GM23248 (cell line): ENCODE measurements at regions not wholly inside any gene's neighbourhood (a gene's known extent, or its start where the extent isn't known, plus 50 kb on each side); places are given as distances from the start of the nearest gene placed in this dataset.
"Not testable (repeated sequence)": the region's sequence is repeated elsewhere in the genome, so short reads cannot be mapped to it uniquely, and the experiment has no call there.

ENCODE experiments used
- DNase-seq: peaks from one replicate; pipeline ENCODE4 v3.0.0-alpha.2; 2015
- H2AFZ ChIP-seq: fragments of 200-600 bp; sonication (generic); 2 replicates; pipeline ENCODE4 v1.6.1; 2016; ENCODE audit warnings: antibody characterized with exemption
- H3F3A ChIP-seq: fragments of 200-600 bp; sonication (generic); 2 replicates; pipeline ENCODE4 v1.6.1; 2016; ENCODE audit warnings: mild to moderate bottlenecking, antibody characterized with exemption, mixed run types; ENCODE audit not compliant: insufficient read depth
- H3K27ac ChIP-seq: fragments of 200-600 bp; sonication (generic); 2 replicates; pipeline ENCODE4 v1.5.1; 2016; ENCODE audit warnings: mild to moderate bottlenecking
- H3K27me3 ChIP-seq: fragments of 200-600 bp; sonication (generic); replicated peaks from 2 replicates; pipeline ENCODE4 v1.6.1; 2016; ENCODE audit warnings: mild to moderate bottlenecking; ENCODE audit not compliant: insufficient read depth
- H3K36me3 ChIP-seq: fragments of 200-600 bp; sonication (generic); 2 replicates; pipeline ENCODE4 v1.6.1; 2016; ENCODE audit warnings: low read depth, mild to moderate bottlenecking
- H3K4me1 ChIP-seq: fragments of 200-600 bp; sonication (generic); 2 replicates; pipeline ENCODE4 v1.6.1; 2016; ENCODE audit warnings: mild to moderate bottlenecking; ENCODE audit not compliant: insufficient read depth
- H3K4me2 ChIP-seq: fragments of 200-600 bp; sonication (generic); one replicate; pipeline ENCODE4 v1.6.1; 2016; ENCODE audit warnings: mild to moderate bottlenecking; ENCODE audit not compliant: unreplicated experiment
- H3K4me3 ChIP-seq: fragments of 200-600 bp; sonication (generic); 2 replicates; pipeline ENCODE4 v1.5.1; 2016; ENCODE audit warnings: mild to moderate bottlenecking
- H3K79me2 ChIP-seq: fragments of 200-600 bp; sonication (generic); 2 replicates; pipeline ENCODE4 v1.6.1; 2016; ENCODE audit warnings: mild to moderate bottlenecking; ENCODE audit not compliant: insufficient read depth
- H3K9ac ChIP-seq: fragments of 200-600 bp; sonication (generic); 2 replicates; pipeline ENCODE4 v1.6.1; 2016; ENCODE audit warnings: mild to moderate bottlenecking
- H3K9me2 ChIP-seq: fragments of 200-600 bp; sonication (generic); 2 replicates; pipeline ENCODE4 v1.6.1; 2016; ENCODE audit warnings: mixed run types, mild to moderate bottlenecking, moderate library complexity; ENCODE audit not compliant: insufficient read depth
- H3K9me3 ChIP-seq: fragments of 200-600 bp; sonication (generic); one replicate; pipeline ENCODE4 v1.6.1; 2017; ENCODE audit warnings: low read depth
- H4K20me1 ChIP-seq: fragments of 200-600 bp; sonication (generic); 2 replicates; pipeline ENCODE4 v1.6.0; 2016; ENCODE audit not compliant: insufficient read depth
- EZH2 ChIP-seq: fragments of 200-600 bp; sonication (generic); IDR thresholded peaks from 2 replicates; pipeline ENCODE4 v1.6.1; 2018; ENCODE audit warnings: antibody characterized with exemption, mild to moderate bottlenecking; ENCODE audit not compliant: insufficient read depth, poor library complexity, severe bottlenecking
- EZH2phosphoT487 ChIP-seq: fragments of 200-600 bp; sonication (generic); IDR thresholded peaks from 2 replicates; pipeline ENCODE4 v1.6.1; 2018; ENCODE audit warnings: antibody characterized with exemption, moderate library complexity, mild to moderate bottlenecking, low read depth; ENCODE audit not compliant: insufficient read depth
- WGBS, 2 experiments: methylation state at CpG; one replicate each; pipeline ENCODE4 v1.1.6; 2015 to 2017; ENCODE audit warnings: low lambda C conversion rate in 2 of 2, low coverage in 1 of 2; ENCODE audit errors: missing lambda C conversion rate in 2 of 2; 5-methylcytosine and 5-hydroxymethylcytosine counted together
- in situ Hi-C: fragments of 300-500 bp; cut with MboI; formaldehyde crosslinking; loops from 2 replicates; pipeline ENCODE4 v1.15.0; 2020

DNA sequence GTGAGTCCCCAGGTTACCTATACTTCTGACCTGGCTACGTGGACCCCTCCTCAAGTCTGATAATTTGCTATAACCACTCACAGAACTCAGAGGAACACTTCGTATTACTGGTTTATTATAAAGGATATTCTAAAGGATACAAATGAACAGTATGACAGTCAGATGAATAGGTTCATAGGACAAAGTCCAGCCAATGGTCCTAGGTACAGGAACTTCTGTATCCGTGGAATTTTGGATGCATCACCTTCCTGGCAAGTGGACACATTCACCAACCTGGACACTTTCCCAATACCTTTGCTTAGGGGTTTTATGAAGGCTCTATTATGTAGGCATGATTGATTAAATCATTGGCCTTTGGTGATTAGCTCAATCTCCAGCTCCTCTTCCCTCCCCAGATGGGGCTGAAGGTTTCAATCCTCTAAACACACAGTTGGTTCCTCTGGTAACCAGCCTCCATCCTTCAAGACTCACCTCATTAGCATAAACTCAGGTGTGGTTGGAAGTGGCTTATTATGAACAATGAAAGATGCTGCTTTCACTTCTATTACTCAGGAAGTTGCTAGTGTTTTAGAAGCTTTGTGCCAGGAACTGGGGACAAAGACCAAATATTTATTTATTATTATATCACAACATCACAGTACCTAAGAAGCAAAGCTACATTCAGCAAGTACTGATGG lies 149.6 kb upstream of the ELL2 start:
- Histone ChIP-seq H3K4me3 (no peak overlapping the region), H3K9me3 (no peaks in the 10 kb centered on the region), H3K36me3 (no peaks in the 10 kb centered on the region), H3K9ac (no peak overlapping the region), H3K4me1 (peaks cover 18% of the 10 kb centered on the region), H3K79me2 (no peaks in the 10 kb centered on the region), H3K27me3 (no peaks in the 10 kb centered on the region), H3F3A (peaks cover 20% of the 10 kb centered on the region), H2AFZ (no peak overlapping the region), H3K9me2 (no peaks in the 10 kb centered on the region), H4K20me1 (no peaks in the 10 kb centered on the region), H3K4me2 (no peak overlapping the region), H3K27ac (no peak overlapping the region)
- TF ChIP-seq EZH2phosphoT487 (no peak), EZH2 (no peak)
- WGBS, 2 experiments, result 80 to 86% methylated on average over 3 of the region's 3 CpGs
- DNase-seq, result no peak
- in situ Hi-C loops, result no loop called here

GRCh38 chr5:96110300-96110699 lies 148.6 kb upstream of the ELL2 start:
- in situ Hi-C loops, result no loop called here
- no peak overlapping the region for H3K4me3 ChIP-seq
- TF ChIP-seq EZH2phosphoT487 (no peak), EZH2 (no peak)
- no peaks in the 10 kb centered on the region for H3K9me3 ChIP-seq
- H3K9me2 ChIP-seq, result no peaks in the 10 kb centered on the region
- H2AFZ ChIP-seq, result no peak overlapping the region
- H3K27ac ChIP-seq, result no peak overlapping the region
- H3K4me1 ChIP-seq, result peaks cover 18% of the 10 kb centered on the region
- H3K36me3 ChIP-seq, result no peaks in the 10 kb centered on the region
- H4K20me1 ChIP-seq, result no peaks in the 10 kb centered on the region
- no peak overlapping the region for H3K9ac ChIP-seq
- DNase-seq, result no peak
- H3K27me3 ChIP-seq, result no peaks in the 10 kb centered on the region
- H3K4me2 ChIP-seq, result no peak overlapping the region
- peaks cover 17% of the 10 kb centered on the region for H3F3A ChIP-seq
- no peaks in the 10 kb centered on the region for H3K79me2 ChIP-seq

GRCh38 chr5:96108629-96109028 lies 147.0 kb upstream of the ELL2 start:
- H3K79me2 ChIP-seq, H3K4me3 ChIP-seq, H3K9me2 ChIP-seq, in situ Hi-C loops, H3K36me3 ChIP-seq, H3K9ac ChIP-seq, H3K4me2 ChIP-seq, H3K27ac ChIP-seq, H4K20me1 ChIP-seq, H2AFZ ChIP-seq, DNase-seq, H3K27me3 ChIP-seq, H3F3A ChIP-seq, H3K9me3 ChIP-seq, H3K4me1 ChIP-seq: not testable (repeated sequence)
- WGBS, 2 experiments, result 73 to 81% methylated on average over 10 of the region's 10 CpGs

GRCh38 chr5:96103829-96104228 lies 142.2 kb upstream of the ELL2 start:
- DNase-seq, in situ Hi-C loops, H3K9me3 ChIP-seq, H3F3A ChIP-seq, H3K4me3 ChIP-seq, H3K9ac ChIP-seq, H3K36me3 ChIP-seq, H2AFZ ChIP-seq, H3K27ac ChIP-seq, H4K20me1 ChIP-seq, H3K4me1 ChIP-seq, H3K27me3 ChIP-seq, H3K4me2 ChIP-seq, H3K79me2 ChIP-seq, H3K9me2 ChIP-seq: not testable (repeated sequence)
- WGBS, 2 experiments, result 94 to 95% methylated on average over 4 of the region's 4 CpGs

- Histone ChIP-seq H4K20me1 (no peaks in the 10 kb centered on the region), H2AFZ (no peak overlapping the region), H3K27ac (no peak overlapping the region), H3K4me2 (no peak overlapping the region), H3K79me2 (no peaks in the 10 kb centered on the region), H3K36me3 (no peaks in the 10 kb centered on the region), H3K9me3 (no peaks in the 10 kb centered on the region), H3K27me3 (no peaks in the 10 kb centered on the region), H3K9me2 (no peaks in the 10 kb centered on the region), H3K9ac (no peak overlapping the region), H3K4me3 (no peak overlapping the region), H3F3A (peaks cover 13% of the 10 kb centered on the region; the same call in 1 of the 2 replicates), H3K4me1 (peaks cover 6% of the 10 kb centered on the region)
- TF ChIP-seq EZH2 (no peak), EZH2phosphoT487 (no peak)
- in situ Hi-C loops, result no loop called here
- DNase-seq, result no peak
- WGBS, 2 experiments, result 94% methylated on average over 7 of the region's 7 CpGs
These were observed 139.9 kb upstream of the ELL2 start for GRCh38 chr5:96101358-96102089.

GRCh38 chr5:96097488-96097887 lies 135.8 kb upstream of the ELL2 start:
- H3K9me3 ChIP-seq, H3K9me2 ChIP-seq, in situ Hi-C loops, H3K27ac ChIP-seq, H4K20me1 ChIP-seq, H3K27me3 ChIP-seq, H3K4me2 ChIP-seq, H3K79me2 ChIP-seq, H3K9ac ChIP-seq, H2AFZ ChIP-seq, H3K4me3 ChIP-seq, H3K36me3 ChIP-seq, DNase-seq: not testable (repeated sequence)
- Histone ChIP-seq H3K4me1 (peaks cover 29% of the 10 kb centered on the region), H3F3A (peaks cover 31% of the 10 kb centered on the region)
